Prostate gland (tissue), 2 donors: ENCODE measurements at regions not wholly inside any gene's neighbourhood (a gene's known extent, or its start where the extent isn't known, plus 50 kb on each side); places are given as distances from the start of the nearest gene placed in this dataset.

Experiments
- CTCF ChIP-seq, 4 experiments: fragments of 200-600 bp in 2 of 4; fragments of 450-650 bp in 2 of 4; sonication (generic) in 2 of 4; IDR thresholded peaks; 1 replicate in 3 of 4; 2 replicates in 1 of 4; pipeline ENCODE4 v1.5.1; 2016 to 2019; ENCODE audit warnings: antibody characterized with exemption in 4 of 4, mild to moderate bottlenecking in 2 of 4, moderate library complexity in 2 of 4
- POLR2AphosphoS5 ChIP-seq: sonication (generic); formaldehyde crosslinking; IDR thresholded peaks from one replicate; pipeline ENCODE4 v1.6.1; 2017; ENCODE audit warnings: antibody characterized with exemption

DNA sequence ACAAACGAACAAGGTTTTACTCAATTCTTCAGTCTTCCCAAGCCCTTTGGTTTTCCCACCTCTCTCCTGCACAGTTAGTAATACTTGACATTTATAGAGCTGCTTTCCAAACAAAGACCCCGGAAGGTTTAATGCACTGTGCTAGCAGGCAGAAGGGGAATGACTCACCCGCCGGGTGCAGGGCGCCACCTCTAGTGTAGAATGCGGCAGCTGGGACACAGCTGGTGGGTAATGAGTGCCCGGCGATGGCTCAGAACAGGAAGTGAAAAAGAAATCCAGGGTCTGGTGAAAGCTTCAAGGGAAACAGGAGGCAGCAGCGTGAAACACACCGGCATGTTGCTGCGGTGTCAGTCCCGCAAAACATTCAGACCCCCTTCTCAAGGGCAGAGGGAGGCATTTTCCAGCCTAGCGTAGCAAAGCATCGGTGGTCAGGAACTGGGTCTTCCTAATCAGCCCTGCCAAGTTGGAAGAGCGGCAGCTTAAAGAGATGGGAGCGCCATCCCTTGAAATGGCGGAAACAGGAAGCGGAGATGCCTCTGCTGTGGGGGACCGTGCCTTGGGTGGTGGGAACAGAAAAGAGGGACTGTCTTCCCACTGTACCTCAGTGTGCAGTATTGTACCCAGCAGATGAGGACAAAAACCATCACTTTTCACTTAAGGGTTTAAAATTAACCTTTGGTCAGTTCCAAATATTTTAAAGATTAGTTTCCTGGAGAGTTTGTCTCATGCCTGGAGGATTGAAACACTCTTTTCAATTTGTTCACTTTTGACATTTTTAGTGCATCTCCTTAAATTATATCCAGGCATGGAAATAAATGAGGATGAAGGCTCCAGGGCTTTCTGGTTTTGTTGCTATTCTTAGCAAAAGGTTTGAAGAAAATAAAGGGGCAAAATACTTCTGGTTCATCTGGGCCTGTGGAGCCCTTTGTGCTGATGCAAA, 160.7 kb upstream of the MCTP2 start:
- no peak for TF ChIP-seq POLR2AphosphoS5
- TF ChIP-seq CTCF (IDR thresholded peaks at IDR 0.05) = no peak
